ENCODE measurements at regions not wholly inside any gene's neighbourhood (a gene's known extent, or its start where the extent isn't known, plus 50 kb on each side); places are given as distances from the start of the nearest gene placed in this dataset.

- H3K4me3 ChIP-seq (ENCODE audit: low read depth, low read length, poor library complexity, severe bottlenecking) = no peak overlapping the region
- H3K4me1 ChIP-seq (ENCODE audit: insufficient read depth, low read length, poor library complexity, severe bottlenecking) = no peaks in the 10 kb centered on the region
- DNase-seq (ENCODE audit: low spot score) = no peak
- TF ChIP-seq, protein P1, sequence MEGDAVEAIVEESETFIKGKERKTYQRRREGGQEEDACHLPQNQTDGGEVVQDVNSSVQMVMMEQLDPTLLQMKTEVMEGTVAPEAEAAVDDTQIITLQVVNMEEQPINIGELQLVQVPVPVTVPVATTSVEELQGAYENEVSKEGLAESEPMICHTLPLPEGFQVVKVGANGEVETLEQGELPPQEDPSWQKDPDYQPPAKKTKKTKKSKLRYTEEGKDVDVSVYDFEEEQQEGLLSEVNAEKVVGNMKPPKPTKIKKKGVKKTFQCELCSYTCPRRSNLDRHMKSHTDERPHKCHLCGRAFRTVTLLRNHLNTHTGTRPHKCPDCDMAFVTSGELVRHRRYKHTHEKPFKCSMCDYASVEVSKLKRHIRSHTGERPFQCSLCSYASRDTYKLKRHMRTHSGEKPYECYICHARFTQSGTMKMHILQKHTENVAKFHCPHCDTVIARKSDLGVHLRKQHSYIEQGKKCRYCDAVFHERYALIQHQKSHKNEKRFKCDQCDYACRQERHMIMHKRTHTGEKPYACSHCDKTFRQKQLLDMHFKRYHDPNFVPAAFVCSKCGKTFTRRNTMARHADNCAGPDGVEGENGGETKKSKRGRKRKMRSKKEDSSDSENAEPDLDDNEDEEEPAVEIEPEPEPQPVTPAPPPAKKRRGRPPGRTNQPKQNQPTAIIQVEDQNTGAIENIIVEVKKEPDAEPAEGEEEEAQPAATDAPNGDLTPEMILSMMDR (conservative IDR thresholded peaks at IDR 0.05; ENCODE audit: low read depth, low read length) = no peak
- TF ChIP-seq EZH2 (IDR thresholded peaks at IDR 0.05; ENCODE audit: borderline replicate concordance, low read depth, low read length, poor library complexity, severe bottlenecking) = no peak
- ChIA-PET CTCF (no interaction called here), POLR2A (ENCODE audit: low non-redundant PET) (no interaction called here)
- no peaks in the 10 kb centered on the region for H3K27me3 ChIP-seq (replicated peaks; ENCODE audit: insufficient read depth, low read depth, low read length, poor library complexity)
- no peak overlapping the region for H3K27ac ChIP-seq (ENCODE audit: low read depth, low read length, poor library complexity, severe bottlenecking)
- intact Hi-C loops (cut with micrococcal nuclease; ENCODE audit: unreplicated experiment) = no loop called here
- BruUV-seq (replicated peaks) = no TSS peak
- no peaks in the 10 kb centered on the region for H3K36me3 ChIP-seq (ENCODE audit: insufficient read depth, low read length, poor library complexity, severe bottlenecking)
- no peaks in the 10 kb centered on the region for H3K9me3 ChIP-seq (ENCODE audit: low read depth, low read length, poor library complexity, severe bottlenecking)
Measured at GRCh38 chr9:4357929-4358328, 58.1 kb upstream of the GLIS3 start.

- TF ChIP-seq, protein P1 (conservative IDR thresholded peaks at IDR 0.05; ENCODE audit: low read depth, low read length) = no peak
- TF ChIP-seq EZH2 (IDR thresholded peaks at IDR 0.05; ENCODE audit: borderline replicate concordance, low read depth, low read length, poor library complexity, severe bottlenecking) = no peak
- Histone ChIP-seq H3K4me1 (ENCODE audit: insufficient read depth, low read length, poor library complexity, severe bottlenecking) (no peaks in the 10 kb centered on the region), H3K36me3 (ENCODE audit: insufficient read depth, low read length, poor library complexity, severe bottlenecking) (no peaks in the 10 kb centered on the region), H3K27me3 (replicated peaks; ENCODE audit: insufficient read depth, low read depth, low read length, poor library complexity) (no peaks in the 10 kb centered on the region), H3K4me3 (ENCODE audit: low read depth, low read length, poor library complexity, severe bottlenecking) (no peak overlapping the region), H3K9me3 (ENCODE audit: low read depth, low read length, poor library complexity, severe bottlenecking) (no peaks in the 10 kb centered on the region), H3K27ac (ENCODE audit: low read depth, low read length, poor library complexity, severe bottlenecking) (no peak overlapping the region)
- intact Hi-C loops (cut with micrococcal nuclease; ENCODE audit: unreplicated experiment) = no loop called here
- no TSS peak for BruUV-seq (replicated peaks)
- ChIA-PET CTCF (no interaction called here), POLR2A (ENCODE audit: low non-redundant PET) (no interaction called here)
- no peak for DNase-seq (ENCODE audit: low spot score)
Measured at GRCh38 chr9:4356306-4356705, 56.4 kb upstream of the GLIS3 start.

GRCh38 chr9:4353236-4353635, 53.4 kb upstream of the GLIS3 start:
- TF ChIP-seq, protein P1 (conservative IDR thresholded peaks at IDR 0.05; ENCODE audit: low read depth, low read length) = no peak
- no peak for TF ChIP-seq EZH2 (IDR thresholded peaks at IDR 0.05; ENCODE audit: borderline replicate concordance, low read depth, low read length, poor library complexity, severe bottlenecking)
- no peak overlapping the region for H3K4me3 ChIP-seq (ENCODE audit: low read depth, low read length, poor library complexity, severe bottlenecking)
- H3K27me3 ChIP-seq (replicated peaks; ENCODE audit: insufficient read depth, low read depth, low read length, poor library complexity) = no peaks in the 10 kb centered on the region
- no peaks in the 10 kb centered on the region for H3K4me1 ChIP-seq (ENCODE audit: insufficient read depth, low read length, poor library complexity, severe bottlenecking)
- no peak overlapping the region for H3K27ac ChIP-seq (ENCODE audit: low read depth, low read length, poor library complexity, severe bottlenecking)
- H3K9me3 ChIP-seq (ENCODE audit: low read depth, low read length, poor library complexity, severe bottlenecking) = no peaks in the 10 kb centered on the region
- H3K36me3 ChIP-seq (ENCODE audit: insufficient read depth, low read length, poor library complexity, severe bottlenecking) = no peaks in the 10 kb centered on the region
- DNase-seq (ENCODE audit: low spot score) = no peak
- POLR2A ChIA-PET (ENCODE audit: low non-redundant PET) = no interaction called here
- no TSS peak for BruUV-seq (replicated peaks)
- CTCF ChIA-PET = no interaction called here
- intact Hi-C loops (cut with micrococcal nuclease; ENCODE audit: unreplicated experiment) = no loop called here
